Panc1 (cell line): ENCODE measurements at regions not wholly inside any gene's neighbourhood (a gene's known extent, or its start where the extent isn't known, plus 50 kb on each side); places are given as distances from the start of the nearest gene placed in this dataset.

Experiments used
- ATAC-seq: fragments of 200-7000 bp; cut with Tn5 transposase; 2 replicates; pipeline ENCODE4 v1.9.1; 2020; ENCODE audit warnings: mild to moderate bottlenecking, moderate library complexity
- BruUV-seq: library from RNA; stranded (reverse); fragments of 400-500 nt; replicated peaks from 2 replicates; lab custom pipeline; 2021; lab: Mats Ljungman, UMichigan
- CTCF ChIA-PET: fragments of 300-600 bp; sonication (Branson Sonifier 250); formaldehyde crosslinking; loops from one replicate; lab custom pipeline; 2022; ENCODE audit warnings: antibody characterized with exemption; lab: Charles Lee
- POLR2A ChIA-PET: fragments of 300-600 bp; sonication (Branson Sonifier 250); formaldehyde crosslinking; loops from one replicate; lab custom pipeline; 2022; ENCODE audit warnings: antibody characterized with exemption; lab: Charles Lee
- DNase-seq: peaks from one replicate; pipeline ENCODE4 v3.0.0-alpha.2; 2010; ENCODE audit warnings: low read depth, low spot score
- H3K27ac ChIP-seq: 2 replicates; pipeline ENCODE4 v1.5.1; 2011; ENCODE audit warnings: mild to moderate bottlenecking, low read length, inconsistent platforms
- H3K27me3 ChIP-seq: fragments of 200-500 bp; sonication (Bioruptor generic); 2 replicates; pipeline ENCODE4 v1.6.0; 2014; ENCODE audit warnings: low read length, inconsistent platforms; ENCODE audit not compliant: control insufficient read depth, insufficient read depth
- H3K36me3 ChIP-seq: fragments of 200-500 bp; sonication (Bioruptor generic); 2 replicates; pipeline ENCODE4 v1.5.1; 2014; ENCODE audit warnings: inconsistent platforms, mild to moderate bottlenecking, low read length, moderate library complexity; ENCODE audit not compliant: control insufficient read depth, insufficient read depth
- H3K4me1 ChIP-seq: 2 replicates; pipeline ENCODE4 v1.5.1; 2011; ENCODE audit warnings: inconsistent platforms, mild to moderate bottlenecking, low read length, moderate library complexity; ENCODE audit not compliant: control insufficient read depth, insufficient read depth
- H3K4me3 ChIP-seq, 2 experiments: 2 replicates each; pipeline ENCODE4 v1.5.1; 2011 to 2012; ENCODE audit warnings: low read depth in 2 of 2, low read length in 2 of 2, mild to moderate bottlenecking in 2 of 2, inconsistent platforms in 1 of 2, moderate library complexity in 1 of 2
- H3K9me3 ChIP-seq: fragments of 200-500 bp; sonication (Bioruptor generic); 2 replicates; pipeline ENCODE4 v1.5.1; 2014; ENCODE audit warnings: low read depth, mild to moderate bottlenecking, inconsistent platforms, low read length, moderate library complexity; ENCODE audit not compliant: control insufficient read depth, insufficient read depth
- POLR2AphosphoS5 ChIP-seq: IDR thresholded peaks from 2 replicates; pipeline ENCODE4 v1.6.1; 2012; ENCODE audit warnings: mild to moderate bottlenecking, low read depth, low read length, moderate library complexity
- REST ChIP-seq, 2 experiments: IDR thresholded peaks; 2 replicates each; pipeline ENCODE4 v1.6.1; 2011 to 2012; ENCODE audit warnings: low read depth in 2 of 2, control low read depth in 1 of 2, low read length in 1 of 2, mild to moderate bottlenecking in 1 of 2, moderate library complexity in 1 of 2; ENCODE audit not compliant: insufficient read depth in 1 of 2
- SIN3A ChIP-seq: IDR thresholded peaks from 2 replicates; pipeline ENCODE4 v1.6.1; 2012; ENCODE audit warnings: low read depth, mild to moderate bottlenecking, low read length, moderate library complexity, borderline replicate concordance; ENCODE audit not compliant: insufficient read depth
- TCF7L2 ChIP-seq: IDR thresholded peaks from 2 replicates; pipeline ENCODE4 v1.6.1; 2011; ENCODE audit warnings: mild to moderate bottlenecking, low read depth, low read length, inconsistent platforms
- in situ Hi-C: cut with HindIII; loops from 2 replicates; pipeline ENCODE4 v1.10.0; 2016; ENCODE audit warnings: low sequenced_read_pairs, low pct_unique_long_range_greater_than_20kb
- intact Hi-C: fragments of 100-400 bp; cut with micrococcal nuclease; formaldehyde crosslinking; loops from one replicate; pipeline ENCODE4 v1.10.0; 2022; ENCODE audit not compliant: unreplicated experiment
- TF ChIP-seq, protein P1 (sequence below): fragments of 450-650 bp; IDR thresholded peaks from 2 replicates; pipeline ENCODE4 v1.5.1; 2017; ENCODE audit warnings: mild to moderate bottlenecking

DNA sequence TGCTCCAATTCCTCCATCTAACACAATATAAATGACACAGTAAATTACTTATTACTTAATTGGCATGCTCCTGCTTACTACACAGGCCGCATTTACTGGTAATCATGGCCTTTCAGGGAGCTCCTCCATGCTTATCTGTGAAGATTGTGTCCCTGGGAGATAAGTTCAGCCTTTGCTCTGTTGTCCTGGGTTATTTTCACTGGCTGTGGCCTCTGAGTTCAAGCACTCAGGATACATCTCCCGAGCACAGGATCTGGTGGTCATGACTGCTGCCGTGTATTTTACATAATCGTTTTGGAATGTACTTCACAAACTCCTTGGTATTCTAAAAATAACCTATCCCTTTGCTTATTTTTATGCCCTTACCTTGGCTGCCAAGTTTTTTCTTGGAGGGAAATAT is 215.7 kb downstream of the ICE1 start:
- no peak overlapping the region for H3K27ac ChIP-seq
- H3K27me3 ChIP-seq, result peaks cover 1% of the 10 kb centered on the region; the same call in 1 of the 2 replicates
- DNase-seq (no peak), ATAC-seq (no peak)
- no peak for TF ChIP-seq TCF7L2
- no peak for TF ChIP-seq REST (IDR thresholded peaks at IDR 0.05; ENCODE audit: insufficient read depth in 1 of 2, low read depth in 2 of 2, low read length in 1 of 2)
- TF ChIP-seq, protein P1, sequence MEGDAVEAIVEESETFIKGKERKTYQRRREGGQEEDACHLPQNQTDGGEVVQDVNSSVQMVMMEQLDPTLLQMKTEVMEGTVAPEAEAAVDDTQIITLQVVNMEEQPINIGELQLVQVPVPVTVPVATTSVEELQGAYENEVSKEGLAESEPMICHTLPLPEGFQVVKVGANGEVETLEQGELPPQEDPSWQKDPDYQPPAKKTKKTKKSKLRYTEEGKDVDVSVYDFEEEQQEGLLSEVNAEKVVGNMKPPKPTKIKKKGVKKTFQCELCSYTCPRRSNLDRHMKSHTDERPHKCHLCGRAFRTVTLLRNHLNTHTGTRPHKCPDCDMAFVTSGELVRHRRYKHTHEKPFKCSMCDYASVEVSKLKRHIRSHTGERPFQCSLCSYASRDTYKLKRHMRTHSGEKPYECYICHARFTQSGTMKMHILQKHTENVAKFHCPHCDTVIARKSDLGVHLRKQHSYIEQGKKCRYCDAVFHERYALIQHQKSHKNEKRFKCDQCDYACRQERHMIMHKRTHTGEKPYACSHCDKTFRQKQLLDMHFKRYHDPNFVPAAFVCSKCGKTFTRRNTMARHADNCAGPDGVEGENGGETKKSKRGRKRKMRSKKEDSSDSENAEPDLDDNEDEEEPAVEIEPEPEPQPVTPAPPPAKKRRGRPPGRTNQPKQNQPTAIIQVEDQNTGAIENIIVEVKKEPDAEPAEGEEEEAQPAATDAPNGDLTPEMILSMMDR, result no peak
- no peak for TF ChIP-seq POLR2AphosphoS5
- no peak for TF ChIP-seq SIN3A
- BruUV-seq, result no TSS peak
- intact Hi-C loops (no loop called here), in situ Hi-C loops (no loop called here)
- no peaks in the 10 kb centered on the region for H3K4me1 ChIP-seq
- CTCF ChIA-PET, result no interaction called here
- no peak overlapping the region for H3K4me3 ChIP-seq
- H3K9me3 ChIP-seq, result no peaks in the 10 kb centered on the region
- no peaks in the 10 kb centered on the region for H3K36me3 ChIP-seq
- POLR2A ChIA-PET, result no interaction called here

- POLR2A ChIA-PET, result no interaction called here
- intact Hi-C loops (no loop called here), in situ Hi-C loops (no loop called here)
- no peaks in the 10 kb centered on the region; the same call in 1 of the 2 replicates for H3K27me3 ChIP-seq
- H3K4me1 ChIP-seq, result no peaks in the 10 kb centered on the region
- no peak overlapping the region for H3K27ac ChIP-seq
- TF ChIP-seq TCF7L2 (no peak), POLR2AphosphoS5 (no peak), REST (IDR thresholded peaks at IDR 0.05; ENCODE audit: insufficient read depth in 1 of 2, low read depth in 2 of 2, low read length in 1 of 2) (no peak), SIN3A (no peak)
- TF ChIP-seq, protein P1, result no peak
- no peak for DNase-seq
- CTCF ChIA-PET, result no interaction called here
- no TSS peak for BruUV-seq
- no peak for ATAC-seq
- H3K36me3 ChIP-seq, result no peaks in the 10 kb centered on the region
- H3K4me3 ChIP-seq, result no peak overlapping the region
- no peaks in the 10 kb centered on the region for H3K9me3 ChIP-seq
Observed at GRCh38 chr5:5637173-5637572, 214.7 kb downstream of the ICE1 start.
